GM18505 (cell line): ENCODE measurements at regions not wholly inside any gene's neighbourhood (a gene's known extent, or its start where the extent isn't known, plus 50 kb on each side); places are given as distances from the start of the nearest gene placed in this dataset.

Source experiments
- ATAC-seq: cut with Tn5 transposase; IDR thresholded peaks from one replicate; pipeline ENCODE4 v1.9.1; 2021; ENCODE audit not compliant: unreplicated experiment
- POLR2A ChIP-seq: IDR thresholded peaks from 4 replicates; pipeline ENCODE4 v1.6.1; 2011; ENCODE audit warnings: borderline replicate concordance; ENCODE audit not compliant: insufficient read depth, insufficient read length; ENCODE audit errors: extremely low read depth

DNA sequence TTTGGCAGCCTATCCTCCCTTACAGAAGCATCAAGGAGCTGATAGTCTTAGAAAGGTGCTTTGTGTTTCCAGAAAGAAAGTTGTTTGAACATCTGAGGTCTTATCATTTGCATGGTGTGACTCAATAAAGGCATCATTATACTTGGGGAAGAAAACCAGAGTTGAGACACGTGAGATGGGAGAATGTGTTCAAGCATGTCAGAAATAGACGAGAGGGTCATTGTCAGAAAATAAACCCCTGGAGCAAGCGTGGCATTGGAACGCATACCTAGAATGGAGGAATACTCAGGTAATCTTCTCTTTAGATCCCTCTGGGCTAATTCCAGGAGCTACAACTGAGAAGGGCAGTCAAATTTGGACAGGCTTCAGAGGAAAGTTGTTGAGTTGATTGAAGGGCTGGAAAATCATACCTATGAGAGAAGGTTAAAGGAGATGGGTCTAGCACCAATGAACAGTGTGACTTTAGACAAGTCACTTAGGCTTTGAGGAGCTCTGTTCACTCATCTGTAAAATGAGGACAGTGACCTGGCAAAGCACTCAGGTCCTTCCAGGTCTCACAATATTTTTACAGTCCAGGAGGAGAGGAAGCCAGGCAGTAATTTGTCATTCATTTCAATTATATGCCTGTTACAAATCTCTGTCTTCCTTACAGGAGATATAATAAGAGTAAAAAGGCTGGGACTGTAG lies 101.3 kb upstream of the C1orf21 start:
- TF ChIP-seq POLR2A = no peak
- no peak for ATAC-seq

DNA sequence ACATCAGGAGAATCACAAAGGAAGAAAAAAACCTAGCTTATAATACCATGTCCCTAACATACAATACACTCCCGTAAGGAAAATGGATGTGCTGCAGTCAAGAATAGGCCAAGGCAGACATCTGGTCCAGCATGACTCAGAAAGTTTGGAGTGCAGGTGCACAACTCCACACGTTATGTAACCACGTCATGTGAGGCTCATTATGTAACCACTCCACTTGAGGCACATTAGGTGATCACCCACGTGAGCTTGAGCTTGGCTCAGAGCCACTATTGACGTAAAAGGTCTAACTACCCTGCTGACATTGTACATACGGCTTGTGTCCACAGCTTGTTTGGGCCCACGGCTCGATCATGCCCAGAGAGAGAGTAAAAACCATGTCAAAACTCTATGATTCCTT lies 99.8 kb upstream of the C1orf21 start:
- ATAC-seq = no peak
- no peak for TF ChIP-seq POLR2A

DNA sequence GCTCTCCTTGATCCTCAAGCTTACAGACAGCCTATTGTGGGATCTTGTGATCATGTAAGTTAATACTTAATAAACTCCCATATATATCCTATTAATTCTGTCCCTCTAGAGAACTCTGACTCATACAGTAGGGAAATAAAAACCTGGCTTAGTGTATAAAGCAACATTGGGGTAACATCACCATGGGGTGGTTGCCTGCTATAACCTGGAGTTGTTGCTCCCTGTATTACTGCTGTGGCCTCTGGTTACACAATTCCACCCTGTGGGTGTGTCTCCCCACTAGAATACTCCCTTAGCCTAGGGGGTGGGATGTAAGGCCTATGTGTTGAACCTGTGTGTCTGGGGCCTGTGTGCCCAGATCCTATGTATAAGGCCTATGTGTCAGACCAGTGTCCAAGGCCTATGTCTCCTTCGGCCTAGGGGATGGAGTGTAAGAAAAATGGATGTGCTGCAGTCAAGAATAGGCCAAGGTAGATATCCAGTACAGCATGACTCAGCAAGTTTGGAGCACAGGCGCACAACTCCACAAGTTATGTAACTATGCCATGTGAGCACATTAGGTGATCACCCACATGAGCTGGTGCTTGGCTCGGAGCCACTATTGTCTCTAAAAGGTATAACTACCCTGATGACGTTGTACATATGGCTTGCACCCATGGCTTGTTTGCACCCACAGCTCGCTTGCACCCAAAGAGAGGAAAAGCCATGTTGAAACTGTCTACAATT lies 96.8 kb upstream of the C1orf21 start:
- no peak for TF ChIP-seq POLR2A
- no peak for ATAC-seq

DNA sequence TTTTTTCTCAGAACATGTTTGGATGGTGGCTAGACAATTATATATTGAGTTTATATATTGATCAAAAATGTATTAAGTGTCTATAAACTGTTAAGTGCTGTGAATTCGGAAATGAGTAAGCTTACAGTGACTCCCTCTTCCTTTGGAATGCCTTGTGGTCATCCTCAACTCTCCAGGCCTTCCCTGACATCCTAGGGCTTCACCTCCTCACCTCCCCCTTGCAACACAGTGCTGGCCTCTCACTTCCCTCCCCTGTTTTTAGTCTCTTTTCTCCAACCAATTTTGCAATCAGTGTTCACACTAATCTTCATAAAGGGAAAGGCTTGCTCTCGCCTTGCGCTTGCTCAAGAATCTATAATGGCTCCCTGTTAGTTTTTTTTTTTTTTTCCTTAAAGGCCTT lies 95.1 kb upstream of the C1orf21 start:
- TF ChIP-seq POLR2A = no peak
- ATAC-seq = no peak

DNA sequence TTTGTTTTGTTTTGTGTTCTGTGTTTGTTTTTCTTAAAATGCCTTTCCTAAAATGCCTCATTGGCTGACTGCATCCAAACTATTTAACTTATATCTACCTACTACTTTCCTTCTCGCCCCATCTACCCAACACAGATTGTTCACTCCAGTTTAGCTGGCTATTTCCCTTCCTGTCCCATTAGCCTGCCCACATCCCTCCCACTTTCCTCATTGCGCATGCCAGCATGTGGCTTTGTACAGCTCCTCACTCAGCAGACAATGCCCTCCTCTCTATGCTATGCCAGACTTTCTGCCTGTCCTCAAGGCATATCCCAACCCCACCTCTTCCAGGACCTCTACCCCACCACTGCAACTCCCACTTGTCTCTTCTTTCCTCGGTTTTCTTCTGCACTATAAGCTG lies 94.7 kb upstream of the C1orf21 start:
- ATAC-seq = no peak
- no peak for TF ChIP-seq POLR2A

DNA sequence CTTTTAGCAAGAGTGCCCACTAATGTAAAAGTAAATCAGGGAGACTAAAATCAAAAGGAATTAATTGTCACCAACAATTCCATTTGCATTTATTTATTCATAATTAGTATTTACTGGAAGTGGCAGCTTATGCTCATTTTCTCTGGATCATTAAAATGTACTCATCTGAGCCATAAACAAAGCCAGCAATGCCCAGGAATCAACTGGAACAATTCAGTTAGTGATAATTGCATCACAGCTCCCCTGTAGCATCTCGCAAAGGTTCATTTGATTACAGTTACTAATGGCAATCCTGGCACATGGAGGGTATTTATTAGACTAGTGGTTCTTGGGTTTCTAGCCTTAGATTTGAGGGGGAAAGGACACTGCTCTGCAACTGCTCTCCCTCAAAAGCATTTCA lies 92.7 kb upstream of the C1orf21 start:
- TF ChIP-seq POLR2A = no peak
- no peak for ATAC-seq

DNA sequence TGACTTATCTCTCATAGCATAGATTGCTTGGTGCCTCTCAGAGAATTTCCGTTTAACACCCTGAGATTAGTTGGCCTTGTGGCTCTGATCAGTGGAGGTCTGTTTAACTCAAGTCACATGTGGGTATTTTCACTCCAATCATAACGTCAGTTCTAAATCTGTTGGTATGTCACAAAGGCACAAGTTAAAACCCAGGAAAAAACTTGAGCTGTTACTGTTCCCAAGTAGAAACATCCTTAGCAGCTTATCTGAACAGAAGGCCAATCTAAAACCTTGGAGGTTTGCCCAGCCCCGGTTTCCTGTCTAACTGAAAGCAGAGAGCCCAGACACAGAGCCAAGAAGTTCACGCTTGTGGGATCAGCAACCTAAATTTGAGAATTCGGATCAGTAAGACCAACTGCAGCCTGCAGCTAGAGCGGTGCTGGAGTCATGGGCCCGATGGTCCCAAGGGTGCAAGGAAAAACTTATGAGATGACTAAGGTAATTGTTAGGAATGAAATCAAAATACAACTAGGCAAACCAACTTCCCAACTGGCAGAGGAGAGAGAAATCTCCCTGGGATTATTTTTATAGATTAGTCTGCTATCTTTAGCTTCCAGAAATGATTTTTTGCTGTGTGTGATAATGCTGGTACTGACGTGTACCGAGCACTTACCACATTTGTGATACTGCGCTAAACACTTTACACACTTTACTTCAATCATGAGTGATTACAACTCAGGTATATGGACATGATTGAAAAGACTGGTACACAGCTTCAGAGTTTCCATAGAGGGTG lies 90.2 kb upstream of the C1orf21 start:
- no peak for TF ChIP-seq POLR2A
- ATAC-seq = no peak

DNA sequence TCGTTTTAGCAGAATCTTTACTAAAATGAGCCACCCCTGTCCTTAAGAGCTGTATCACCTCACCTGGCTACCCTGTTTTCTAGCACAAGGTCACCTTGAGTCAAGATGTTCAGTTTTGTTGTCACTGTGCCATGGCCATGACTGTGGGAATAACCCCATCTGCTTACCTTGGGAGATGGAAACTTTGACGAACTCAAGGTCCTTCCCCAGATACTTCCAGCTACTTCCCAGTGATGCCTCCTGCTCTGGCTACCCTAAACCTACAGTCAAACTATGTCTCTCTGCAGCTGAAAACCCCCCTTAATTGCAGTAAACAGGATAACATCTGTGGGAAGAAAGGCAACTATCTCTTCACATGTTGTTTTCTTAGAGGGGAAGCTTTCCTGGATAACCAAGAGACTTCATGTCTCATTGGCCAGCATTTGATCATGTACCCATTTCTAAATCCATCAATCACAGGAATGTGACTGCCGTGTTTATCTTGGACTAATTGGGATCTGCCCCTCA lies 89.5 kb upstream of the C1orf21 start:
- ATAC-seq = no peak
- no peak for TF ChIP-seq POLR2A

DNA sequence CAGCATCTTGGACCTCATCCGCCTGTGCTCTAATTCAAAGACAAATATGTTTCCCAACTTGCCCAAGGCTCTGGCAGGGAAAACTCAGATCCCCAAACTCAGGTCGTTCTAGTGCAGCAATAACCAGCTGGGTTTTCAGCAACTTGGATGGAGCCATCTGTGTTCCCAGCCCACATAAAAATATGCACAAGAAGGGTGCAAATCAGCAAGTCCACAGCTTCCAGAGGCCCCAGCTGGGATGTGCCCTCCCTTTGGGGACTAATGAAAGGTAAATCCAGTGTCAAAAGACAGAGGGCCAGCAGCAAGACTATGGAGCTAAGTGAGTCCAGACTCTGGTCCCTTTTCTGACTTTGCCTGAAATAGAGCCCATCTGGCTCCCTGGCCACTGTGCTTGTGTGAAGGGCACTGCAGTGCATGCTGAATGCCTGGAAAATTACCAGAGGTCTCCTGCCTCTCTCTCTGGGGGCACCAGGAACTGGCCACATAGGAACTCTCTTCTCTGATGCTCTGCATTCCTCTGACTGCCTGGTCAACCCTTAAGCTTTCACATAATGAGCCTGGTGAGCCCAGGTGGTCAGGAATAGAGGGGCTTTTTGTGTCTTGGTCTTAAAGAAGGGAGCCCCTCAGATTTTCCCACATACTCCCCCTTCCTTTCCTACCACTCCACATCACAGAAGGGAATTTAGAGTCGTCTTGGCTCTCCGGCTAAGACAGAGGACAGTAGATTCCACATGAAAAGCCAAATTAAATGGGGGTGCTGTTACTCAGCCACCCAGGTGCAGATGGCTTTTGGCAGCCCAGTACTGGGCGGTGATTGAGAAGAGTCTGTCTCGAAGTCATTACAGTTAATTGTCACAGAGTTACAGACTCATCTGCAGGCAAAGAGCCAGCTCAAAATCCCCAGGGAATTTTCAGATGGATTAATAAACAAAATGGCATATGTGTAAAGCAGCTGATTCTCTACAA lies 88.1 kb upstream of the C1orf21 start:
- TF ChIP-seq POLR2A = no peak
- ATAC-seq = no peak

DNA sequence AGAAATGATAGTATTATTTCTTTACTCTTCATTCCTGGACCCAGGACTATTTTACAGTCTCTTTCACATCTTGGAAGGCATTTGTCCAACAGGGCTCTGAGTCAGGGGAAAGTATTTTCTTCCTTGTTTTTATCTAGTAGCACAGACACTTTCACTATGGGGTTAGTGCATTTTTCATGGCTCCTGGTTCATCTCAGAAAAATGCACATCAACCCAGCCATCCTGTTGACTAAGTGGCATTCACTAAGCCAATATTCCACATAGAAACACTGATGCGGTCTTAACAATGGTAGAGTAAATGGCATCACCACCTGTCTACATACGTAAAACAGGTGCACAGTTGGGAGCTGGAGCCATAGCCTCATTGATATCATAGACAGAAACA lies 87.4 kb upstream of the C1orf21 start:
- ATAC-seq = no peak
- TF ChIP-seq POLR2A = no peak

DNA sequence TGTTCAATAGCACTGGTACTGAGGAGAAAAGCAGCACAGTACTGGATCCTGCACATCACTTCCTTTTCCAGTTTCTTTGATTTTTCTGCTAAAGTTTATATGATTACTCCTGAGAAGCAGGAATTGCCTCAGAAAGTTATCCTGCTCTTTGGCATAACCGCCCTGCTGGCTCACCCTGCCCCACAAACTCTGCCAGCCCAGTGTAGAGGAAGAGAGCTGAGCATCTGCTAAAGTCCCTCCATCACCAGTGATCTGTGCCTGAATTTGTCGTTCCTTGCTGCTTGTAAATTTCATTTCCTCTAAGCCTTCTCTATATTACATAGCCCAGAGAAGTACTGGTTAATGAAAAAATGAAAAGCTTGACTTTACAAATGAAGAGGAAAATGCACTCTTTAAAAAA lies 87.0 kb upstream of the C1orf21 start:
- no peak for TF ChIP-seq POLR2A
- ATAC-seq = no peak

DNA sequence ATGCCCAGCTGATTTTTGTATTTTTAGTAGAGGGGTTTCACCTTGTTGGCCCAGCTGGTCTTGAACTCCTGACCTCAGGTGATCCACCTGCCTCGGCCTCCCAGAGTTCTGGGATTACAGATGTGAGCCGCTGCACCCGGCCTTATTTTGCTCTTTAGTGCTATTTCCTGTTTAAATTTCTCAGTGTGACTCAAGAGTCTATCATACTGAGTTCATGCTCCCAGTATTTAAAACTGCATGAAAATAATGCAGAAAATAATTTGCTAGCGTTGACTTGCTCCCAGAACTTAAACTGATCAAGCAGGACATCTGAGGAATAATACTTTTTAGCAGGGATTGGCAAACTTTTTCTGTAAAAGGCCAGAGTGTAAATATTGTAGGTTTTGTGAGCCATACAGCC lies 86.4 kb upstream of the C1orf21 start:
- TF ChIP-seq POLR2A = no peak
- ATAC-seq = no peak

DNA sequence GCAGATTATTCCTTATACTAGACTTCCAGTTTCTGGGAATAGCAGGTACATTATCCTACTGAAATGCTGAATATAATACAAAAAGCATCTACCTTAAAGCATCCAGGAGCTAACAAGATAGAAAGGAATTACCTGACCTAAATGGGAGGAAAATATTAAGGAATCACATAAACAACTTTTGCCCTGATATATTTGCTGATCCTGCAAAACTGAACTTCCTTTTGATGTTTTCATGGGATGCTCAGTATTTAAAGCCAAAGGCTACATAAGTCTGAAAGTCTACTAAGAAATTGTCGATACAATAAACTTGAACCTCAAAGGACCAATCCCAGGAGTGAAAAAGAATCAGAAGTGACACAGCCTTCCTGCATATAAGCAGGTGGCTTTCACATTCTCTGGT lies 85.6 kb upstream of the C1orf21 start:
- TF ChIP-seq POLR2A = no peak
- ATAC-seq = no peak
